ENCODE measurements at regions not wholly inside any gene's neighbourhood (a gene's known extent, or its start where the extent isn't known, plus 50 kb on each side); places are given as distances from the start of the nearest gene placed in this dataset.

- DNase-seq, result no peak
- ATAC-seq (ENCODE audit: poor library complexity), result no peak
- intact Hi-C loops (cut with DNase I), result no loop called here
These were observed 207.4 kb upstream of the EEA1 start for GRCh38 chr12:93136253-93137055.

GRCh38 chr12:93137656-93138612, 208.8 kb upstream of the EEA1 start:
- intact Hi-C loops (cut with DNase I), result no loop called here
- ATAC-seq (ENCODE audit: poor library complexity) (peak; percentile 66), DNase-seq (no peak)

- DNase-seq (no peak), ATAC-seq (ENCODE audit: poor library complexity) (no peak)
- intact Hi-C loops (cut with DNase I), result no loop called here
These were observed 210.1 kb upstream of the EEA1 start for GRCh38 chr12:93139028-93139665.

GRCh38 chr12:93140325-93140724, 211.2 kb upstream of the EEA1 start:
- ATAC-seq (ENCODE audit: poor library complexity), result no peak
- intact Hi-C loops (cut with DNase I), result no loop called here
- no peak for DNase-seq

GRCh38 chr12:93140801-93141200, 211.7 kb upstream of the EEA1 start:
- ATAC-seq (ENCODE audit: poor library complexity) (no peak), DNase-seq (no peak)
- intact Hi-C loops (cut with DNase I), result no loop called here

GRCh38 chr12:93142881-93143280, 213.8 kb upstream of the EEA1 start:
- ATAC-seq (ENCODE audit: poor library complexity) (no peak), DNase-seq (no peak)
- intact Hi-C loops (cut with DNase I), result no loop called here

GRCh38 chr12:93144109-93144508, 215.0 kb upstream of the EEA1 start:
- intact Hi-C loops (cut with DNase I), result no loop called here
- no peak for ATAC-seq (ENCODE audit: poor library complexity)
- DNase-seq, result no peak

GRCh38 chr12:93145086-93145485, 216.0 kb upstream of the EEA1 start:
- ATAC-seq (ENCODE audit: poor library complexity) (no peak), DNase-seq (no peak)
- intact Hi-C loops (cut with DNase I), result no loop called here

- intact Hi-C loops (cut with DNase I), result no loop called here
- no peak for ATAC-seq (ENCODE audit: poor library complexity)
- no peak for DNase-seq
These were observed 217.3 kb upstream of the EEA1 start for GRCh38 chr12:93146263-93146939.

- intact Hi-C loops (cut with DNase I), result no loop called here
These were observed 217.9 kb upstream of the EEA1 start for GRCh38 chr12:93146970-93147369.

GRCh38 chr12:93148412-93148811, 219.3 kb upstream of the EEA1 start:
- no peak for ATAC-seq (ENCODE audit: poor library complexity)
- DNase-seq, result no peak
- intact Hi-C loops (cut with DNase I), result no loop called here

More at GRCh38 chr12:93146970-93147369, 217.9 kb upstream of the EEA1 start:
- DNase-seq (no peak), ATAC-seq (ENCODE audit: poor library complexity) (no peak)

- intact Hi-C loops (cut with DNase I), result no loop called here
- no peak for ATAC-seq (ENCODE audit: poor library complexity)
These were observed 220.1 kb upstream of the EEA1 start for GRCh38 chr12:93149229-93149628.

GRCh38 chr12:93151079-93151762, 222.1 kb upstream of the EEA1 start:
- DNase-seq (no peak), ATAC-seq (ENCODE audit: poor library complexity) (no peak)
- intact Hi-C loops (cut with DNase I), result no loop called here

More at GRCh38 chr12:93149229-93149628, 220.1 kb upstream of the EEA1 start:
- no peak for DNase-seq

GRCh38 chr12:93152617-93153016, 223.5 kb upstream of the EEA1 start:
- intact Hi-C loops (cut with DNase I), result no loop called here
- ATAC-seq (ENCODE audit: poor library complexity) (no peak), DNase-seq (no peak)

GRCh38 chr12:93153321-93153720, 224.2 kb upstream of the EEA1 start:
- intact Hi-C loops (cut with DNase I), result no loop called here
- no peak for ATAC-seq (ENCODE audit: poor library complexity)

GRCh38 chr12:93154096-93154728, 223.5 kb upstream of the NUDT4 start:
- ATAC-seq (ENCODE audit: poor library complexity), result no peak
- intact Hi-C loops (cut with DNase I), result no loop called here
- no peak for DNase-seq

More at GRCh38 chr12:93153321-93153720, 224.2 kb upstream of the EEA1 start:
- no peak for DNase-seq

- intact Hi-C loops (cut with DNase I), result no loop called here
- DNase-seq (no peak), ATAC-seq (ENCODE audit: poor library complexity) (no peak)
These were observed 222.8 kb upstream of the NUDT4 start for GRCh38 chr12:93154753-93155480.
